Stomach (tissue), 8 donors: ENCODE measurements at regions not wholly inside any gene's neighbourhood (a gene's known extent, or its start where the extent isn't known, plus 50 kb on each side); places are given as distances from the start of the nearest gene placed in this dataset.
"Not testable (repeated sequence)": the region's sequence is repeated elsewhere in the genome, so short reads cannot be mapped to it uniquely, and the experiment has no call there.

Experiments used
- DNase-seq, 2 donors: peaks; one replicate each; pipeline versions ENCODE4 v3.0.0 to v3.0.0-alpha.2; 2013 to 2019
- H3K27ac ChIP-seq, 5 donors: fragments of 200-600 bp in 4 of 5; sonication (generic) in 4 of 5; one replicate each; pipeline ENCODE4 v1.5.1; 2013 to 2019; ENCODE audit warnings: mild to moderate bottlenecking in 1 of 5, moderate library complexity in 1 of 5
- H3K27me3 ChIP-seq, 3 donors: fragments of 200-600 bp; sonication (generic); one replicate each; pipeline ENCODE4 v1.5.1; 2017 to 2019; ENCODE audit warnings: mixed run types in 1 of 3
- H3K36me3 ChIP-seq, 4 donors: fragments of 200-600 bp; sonication (generic); 1 replicate in 3 of 4; 2 replicates in 1 of 4; pipeline ENCODE4 v1.5.1; 2016 to 2019
- H3K4me1 ChIP-seq, 4 donors: fragments of 200-600 bp; sonication (generic); one replicate each; pipeline ENCODE4 v1.5.1; 2016 to 2019
- H3K4me3 ChIP-seq, 4 donors: fragments of 200-600 bp; sonication (generic) in 3 of 4; one replicate each; pipeline ENCODE4 v1.5.1; 2016 to 2019; ENCODE audit warnings: mild to moderate bottlenecking in 1 of 4
- H3K9me3 ChIP-seq, 4 donors: fragments of 200-600 bp; sonication (generic); one replicate each; pipeline ENCODE4 v1.5.1; 2016 to 2019
- EP300 ChIP-seq: sonication (generic); formaldehyde crosslinking; IDR thresholded peaks from one replicate; pipeline ENCODE4 v1.6.1; 2017; ENCODE audit warnings: antibody characterized with exemption
- POLR2A ChIP-seq, 4 donors: fragments of 450-650 bp; IDR thresholded peaks; one replicate each; pipeline ENCODE4 v1.6.1; 2016; ENCODE audit warnings: antibody characterized with exemption in 4 of 4, control low read depth in 2 of 4, mild to moderate bottlenecking in 1 of 4, moderate library complexity in 1 of 4
- POLR2AphosphoS5 ChIP-seq, 3 donors: sonication (generic); formaldehyde crosslinking; IDR thresholded peaks; one replicate each; pipeline ENCODE4 v1.6.1; 2016; ENCODE audit warnings: antibody characterized with exemption in 3 of 3
- WGBS, 5 donors: extraction: QIAGEN DNeasy Blood & Tissue Kit in 3 of 5; methylation state at CpG; one replicate each; pipeline versions ENCODE4 v1.1.5 to v1.1.7; 2013 to 2018; 5-methylcytosine and 5-hydroxymethylcytosine counted together
- intact Hi-C: fragments of 100-400 bp; cut with DNase I; formaldehyde crosslinking; loops from one replicate; pipeline ENCODE4 v1.15.1; 2023; ENCODE audit warnings: low total_unique reads
- TF ChIP-seq, protein P1 (sequence below), 7 experiments: fragments of 450-650 bp in 4 of 7; fragments of 200-600 bp in 3 of 7; sonication (generic) in 3 of 7; IDR thresholded peaks; one replicate each; pipeline ENCODE4 v1.5.1; 2016 to 2019; ENCODE audit warnings: antibody characterized with exemption in 7 of 7, control low read depth in 2 of 7, mild to moderate bottlenecking in 1 of 7
- donor health status: healthy with polysubstance abuse.
- donor health status: Bipolar disorder and iron deficiency.
- donor health status: healthy.

- 73 to 78% (median 76%) methylated on average over 4 of the region's 4 CpGs for WGBS, 5 donors
- H3K36me3 ChIP-seq, result no peaks in the 10 kb centered on the region
- intact Hi-C loops, result no loop called here
- TF ChIP-seq POLR2AphosphoS5 (IDR thresholded peaks at IDR 0.05), result no peak
- TF ChIP-seq POLR2A (IDR thresholded peaks at IDR 0.05), result no peak
- no peak for TF ChIP-seq EP300
- TF ChIP-seq, protein P1, sequence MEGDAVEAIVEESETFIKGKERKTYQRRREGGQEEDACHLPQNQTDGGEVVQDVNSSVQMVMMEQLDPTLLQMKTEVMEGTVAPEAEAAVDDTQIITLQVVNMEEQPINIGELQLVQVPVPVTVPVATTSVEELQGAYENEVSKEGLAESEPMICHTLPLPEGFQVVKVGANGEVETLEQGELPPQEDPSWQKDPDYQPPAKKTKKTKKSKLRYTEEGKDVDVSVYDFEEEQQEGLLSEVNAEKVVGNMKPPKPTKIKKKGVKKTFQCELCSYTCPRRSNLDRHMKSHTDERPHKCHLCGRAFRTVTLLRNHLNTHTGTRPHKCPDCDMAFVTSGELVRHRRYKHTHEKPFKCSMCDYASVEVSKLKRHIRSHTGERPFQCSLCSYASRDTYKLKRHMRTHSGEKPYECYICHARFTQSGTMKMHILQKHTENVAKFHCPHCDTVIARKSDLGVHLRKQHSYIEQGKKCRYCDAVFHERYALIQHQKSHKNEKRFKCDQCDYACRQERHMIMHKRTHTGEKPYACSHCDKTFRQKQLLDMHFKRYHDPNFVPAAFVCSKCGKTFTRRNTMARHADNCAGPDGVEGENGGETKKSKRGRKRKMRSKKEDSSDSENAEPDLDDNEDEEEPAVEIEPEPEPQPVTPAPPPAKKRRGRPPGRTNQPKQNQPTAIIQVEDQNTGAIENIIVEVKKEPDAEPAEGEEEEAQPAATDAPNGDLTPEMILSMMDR (IDR thresholded peaks at IDR 0.05), result no peak
- peaks cover 0 to 8% (median 0%) of the 10 kb centered on the region in 4 donors for H3K4me1 ChIP-seq
- H3K27me3 ChIP-seq, result no peaks in the 10 kb centered on the region
- no peak overlapping the region for H3K4me3 ChIP-seq
- no peaks in the 10 kb centered on the region for H3K9me3 ChIP-seq
- no peak overlapping the region for H3K27ac ChIP-seq
- DNase-seq, result no peak
These were observed 117.9 kb upstream of the HAND2 start for GRCh38 chr4:173647902-173648301.

DNA sequence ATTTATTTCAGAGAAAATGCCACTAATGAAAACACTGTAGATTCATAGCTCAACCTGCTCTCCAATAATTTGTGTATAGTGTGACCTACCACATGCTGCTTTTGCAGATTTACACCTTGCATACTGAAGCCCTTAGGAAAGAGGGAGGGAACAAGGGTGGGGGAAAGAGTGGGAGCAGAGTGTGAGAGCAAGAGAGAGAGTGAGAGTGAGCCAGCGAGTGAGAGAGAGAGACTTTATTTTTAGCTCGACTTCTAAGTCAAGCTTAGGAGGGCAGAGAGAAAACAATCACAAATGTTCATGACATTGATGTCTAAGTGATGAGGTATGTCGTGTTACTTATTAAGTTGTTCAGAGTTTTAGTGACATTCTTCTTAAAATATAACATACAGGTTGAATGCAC lies 112.5 kb upstream of the HAND2 start:
- Histone ChIP-seq H3K27ac (no peak overlapping the region), H3K4me3 (no peak overlapping the region), H3K4me1 (no peaks in the 10 kb centered on the region), H3K9me3 (peaks cover 0 to 7% (median 4%) of the 10 kb centered on the region in 4 donors), H3K36me3 (no peaks in the 10 kb centered on the region), H3K27me3 (no peaks in the 10 kb centered on the region)
- intact Hi-C loops, result no loop called here
- DNase-seq, result peak in 1 of 2 donors; percentile 4
- TF ChIP-seq EP300, result no peak
- no peak for TF ChIP-seq POLR2AphosphoS5 (IDR thresholded peaks at IDR 0.05)
- TF ChIP-seq, protein P1 (IDR thresholded peaks at IDR 0.05), result no peak
- no peak for TF ChIP-seq POLR2A (IDR thresholded peaks at IDR 0.05)
- WGBS, 5 donors, result 25 to 35% (median 30%) methylated on average over 3 of the region's 3 CpGs

- no peak overlapping the region for H3K4me3 ChIP-seq
- peaks cover 0 to 38% (median 18%) of the 10 kb centered on the region in 4 donors for H3K9me3 ChIP-seq
- no peak for DNase-seq
- intact Hi-C loops, result no loop called here
- H3K27ac ChIP-seq, result no peak overlapping the region
- no peaks in the 10 kb centered on the region for H3K27me3 ChIP-seq
- H3K36me3 ChIP-seq, result no peaks in the 10 kb centered on the region
- H3K4me1 ChIP-seq, result no peaks in the 10 kb centered on the region
- TF ChIP-seq POLR2A (IDR thresholded peaks at IDR 0.05) (no peak), POLR2AphosphoS5 (IDR thresholded peaks at IDR 0.05) (no peak), EP300 (no peak)
- TF ChIP-seq, protein P1 (IDR thresholded peaks at IDR 0.05), result no peak
These were observed 105.4 kb upstream of the HAND2 start for GRCh38 chr4:173635395-173635794.

- no peaks in the 10 kb centered on the region for H3K27me3 ChIP-seq
- no peak overlapping the region for H3K4me3 ChIP-seq
- H3K4me1 ChIP-seq, result no peaks in the 10 kb centered on the region
- 72 to 82% (median 74%) methylated on average over 1 of the region's 1 CpG for WGBS, 5 donors
- TF ChIP-seq POLR2A (IDR thresholded peaks at IDR 0.05), result no peak
- TF ChIP-seq EP300, result no peak
- no peak for TF ChIP-seq POLR2AphosphoS5 (IDR thresholded peaks at IDR 0.05)
- TF ChIP-seq, protein P1 (IDR thresholded peaks at IDR 0.05), result no peak
- DNase-seq, result no peak
- H3K36me3 ChIP-seq, result no peaks in the 10 kb centered on the region
- H3K9me3 ChIP-seq, result peaks cover 6 to 41% (median 29%) of the 10 kb centered on the region in 4 donors
- no peak overlapping the region for H3K27ac ChIP-seq
- intact Hi-C loops, result no loop called here
These were observed 96.2 kb upstream of the HAND2 start for GRCh38 chr4:173626277-173626676.

DNA sequence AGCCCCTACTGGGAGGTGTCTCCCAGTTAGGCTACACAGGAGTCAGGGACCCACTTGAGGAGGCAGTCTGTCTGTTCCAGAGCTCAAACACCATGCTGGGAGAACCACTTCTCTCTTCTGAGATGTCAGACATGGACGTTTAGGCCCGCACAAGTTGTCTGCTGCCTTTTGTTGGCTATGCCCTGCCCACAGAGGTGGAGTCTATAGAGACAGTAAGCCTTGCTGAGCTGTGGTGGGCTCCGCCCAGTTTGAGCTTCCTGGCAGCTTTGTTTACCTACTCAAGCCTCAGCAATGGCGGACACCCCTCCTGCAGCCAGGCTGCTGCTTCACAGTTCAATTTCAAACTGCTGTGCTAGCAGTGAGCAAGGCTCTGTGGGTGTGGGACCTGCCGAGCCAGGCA lies 88.6 kb upstream of the HAND2 start:
- not testable (repeated sequence) for H3K4me3 ChIP-seq
- 75 to 100% (median 85%) methylated on average over 1 to 5 of the region's 5 CpGs for WGBS, 5 donors

More for the DNA sequence above, 88.6 kb upstream of the HAND2 start:
- H3K27ac ChIP-seq, DNase-seq, H3K27me3 ChIP-seq, H3K4me1 ChIP-seq, H3K36me3 ChIP-seq, intact Hi-C loops: not testable (repeated sequence)
- H3K9me3 ChIP-seq, result peaks cover 0 to 32% (median 17%) of the 10 kb centered on the region in 4 donors
